Hepatocyte (in vitro differentiated cells): ENCODE measurements at regions not wholly inside any gene's neighbourhood (a gene's known extent, or its start where the extent isn't known, plus 50 kb on each side); places are given as distances from the start of the nearest gene placed in this dataset.

Source experiments
- CTCF ChIP-seq: fragments of 200-600 bp; sonication (generic); IDR thresholded peaks from 2 replicates; pipeline ENCODE4 v1.5.1; 2016; ENCODE audit warnings: antibody characterized with exemption, mild to moderate bottlenecking; ENCODE audit not compliant: poor library complexity
- EZH2phosphoT487 ChIP-seq: fragments of 200-600 bp; sonication (generic); IDR thresholded peaks from one replicate; pipeline ENCODE4 v1.6.1; 2018; ENCODE audit warnings: antibody characterized with exemption, mild to moderate bottlenecking, low read depth, moderate library complexity; ENCODE audit not compliant: unreplicated experiment, severe bottlenecking

GRCh38 chr18:45340884-45341283 lies 274.4 kb upstream of the SLC14A2 start:
- TF ChIP-seq EZH2phosphoT487 (no peak), CTCF (no peak)
